Trophoblast cell (in vitro differentiated cells and primary cell): ENCODE measurements at regions not wholly inside any gene's neighbourhood (a gene's known extent, or its start where the extent isn't known, plus 50 kb on each side); places are given as distances from the start of the nearest gene placed in this dataset.

Experiments used
- DNase-seq, 2 donors: peaks; one replicate each; pipeline ENCODE4 v3.0.0-alpha.2; 2016
- H2AFZ ChIP-seq: 2 replicates; pipeline ENCODE4 v1.6.1; 2013; ENCODE audit warnings: low read length, moderate library complexity, mild to moderate bottlenecking; ENCODE audit not compliant: insufficient read depth, poor library complexity
- H2AK5ac ChIP-seq: 2 replicates; pipeline ENCODE4 v1.6.1; 2013; ENCODE audit warnings: mild to moderate bottlenecking, low read length
- H2BK120ac ChIP-seq: 2 replicates; pipeline ENCODE4 v1.6.1; 2013; ENCODE audit warnings: low read length, mild to moderate bottlenecking, moderate library complexity; ENCODE audit not compliant: insufficient read depth, poor library complexity
- H2BK12ac ChIP-seq: 2 replicates; pipeline ENCODE4 v1.6.1; 2013; ENCODE audit warnings: mild to moderate bottlenecking, low read length, moderate library complexity
- H2BK5ac ChIP-seq: 2 replicates; pipeline ENCODE4 v1.6.1; 2013; ENCODE audit warnings: low read length, low read depth, moderate library complexity, mild to moderate bottlenecking; ENCODE audit not compliant: poor library complexity
- H3K14ac ChIP-seq: 2 replicates; pipeline ENCODE4 v1.6.1; 2013; ENCODE audit warnings: mild to moderate bottlenecking, low read length
- H3K18ac ChIP-seq: 2 replicates; pipeline ENCODE4 v1.6.1; 2013; ENCODE audit warnings: mild to moderate bottlenecking, low read length
- H3K23ac ChIP-seq: 2 replicates; pipeline ENCODE4 v1.6.1; 2013; ENCODE audit warnings: low read length
- H3K27ac ChIP-seq: 2 replicates; pipeline ENCODE4 v1.5.1; 2013; ENCODE audit warnings: low read depth, mild to moderate bottlenecking, inconsistent platforms, low read length, moderate library complexity
- H3K27me3 ChIP-seq: 2 replicates; pipeline ENCODE4 v1.6.1; 2013; ENCODE audit warnings: inconsistent platforms, mild to moderate bottlenecking, low read length, moderate library complexity; ENCODE audit not compliant: insufficient read depth
- H3K36me3 ChIP-seq, 2 experiments: 1 replicate in 1 of 2; 2 replicates in 1 of 2; pipeline ENCODE4 v1.6.1; 2013; ENCODE audit warnings: low read length in 2 of 2, mild to moderate bottlenecking in 2 of 2, moderate library complexity in 1 of 2; ENCODE audit not compliant: insufficient read depth in 2 of 2, control insufficient read depth in 1 of 2
- H3K4ac ChIP-seq: 2 replicates; pipeline ENCODE4 v1.6.1; 2013; ENCODE audit warnings: low read depth, mild to moderate bottlenecking, low read length, moderate library complexity
- H3K4me1 ChIP-seq, 2 experiments: 1 replicate in 1 of 2; 2 replicates in 1 of 2; pipeline ENCODE4 v1.6.1; 2013; ENCODE audit warnings: low read length in 2 of 2, mild to moderate bottlenecking in 2 of 2, moderate library complexity in 1 of 2; ENCODE audit not compliant: insufficient read depth in 2 of 2, control insufficient read depth in 1 of 2
- H3K4me2 ChIP-seq: 2 replicates; pipeline ENCODE4 v1.6.1; 2013; ENCODE audit warnings: inconsistent platforms, mild to moderate bottlenecking, low read length, moderate library complexity
- H3K4me3 ChIP-seq: 2 replicates; pipeline ENCODE4 v1.5.1; 2013; ENCODE audit warnings: mild to moderate bottlenecking, low read depth, low read length, inconsistent platforms
- H3K79me1 ChIP-seq: one replicate; pipeline ENCODE4 v1.6.1; 2013; ENCODE audit warnings: low read length
- H3K79me2 ChIP-seq: 2 replicates; pipeline ENCODE4 v1.6.1; 2013; ENCODE audit warnings: low read length, mild to moderate bottlenecking; ENCODE audit not compliant: control insufficient read depth, insufficient read depth, poor library complexity
- H3K9ac ChIP-seq: 2 replicates; pipeline ENCODE4 v1.6.1; 2013; ENCODE audit warnings: mild to moderate bottlenecking, low read length
- H3K9me3 ChIP-seq: 2 replicates; pipeline ENCODE4 v1.6.1; 2013; ENCODE audit warnings: low read depth, mild to moderate bottlenecking, control low read depth, inconsistent platforms, low read length; ENCODE audit not compliant: insufficient read depth
- H4K12ac ChIP-seq: 2 replicates; pipeline ENCODE4 v1.6.1; 2013; ENCODE audit warnings: low read depth, mild to moderate bottlenecking, low read length, moderate library complexity
- H4K8ac ChIP-seq: 2 replicates; pipeline ENCODE4 v1.6.1; 2013; ENCODE audit warnings: low read depth, mild to moderate bottlenecking, low read length, moderate library complexity
- H4K91ac ChIP-seq: one replicate; pipeline ENCODE4 v1.6.1; 2013; ENCODE audit warnings: low read depth, mild to moderate bottlenecking, low read length, moderate library complexity
- WGBS: extraction: QIAGEN DNeasy Blood & Tissue Kit; methylation state at CpG from one replicate; pipeline ENCODE4 v1.1.7; 2013; ENCODE audit warnings: missing lambda C conversion rate; ENCODE audit not compliant: insufficient read length, insufficient coverage; ENCODE audit errors: extremely low coverage; 5-methylcytosine and 5-hydroxymethylcytosine counted together

DNA sequence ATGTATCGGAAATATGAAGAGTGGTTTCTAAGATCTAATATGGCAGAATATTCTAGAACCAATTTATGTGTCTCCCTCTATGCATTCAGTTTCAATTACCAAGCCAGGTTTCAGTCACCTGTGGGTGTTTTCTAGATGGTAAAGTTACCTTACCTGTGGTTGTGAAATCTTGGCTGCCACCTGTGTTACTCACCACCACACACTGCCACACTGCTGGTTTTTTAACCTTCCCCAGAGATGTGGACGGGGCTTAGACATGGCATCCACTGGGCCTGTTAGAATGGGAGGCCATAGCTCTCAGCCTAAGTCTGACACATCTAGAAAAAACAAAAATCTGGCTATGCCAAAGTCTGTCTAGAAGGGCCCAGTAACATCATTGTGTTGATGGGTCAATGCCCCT lies 896.5 kb upstream of the PABPC4L start:
- Histone ChIP-seq H4K91ac (no peak overlapping the region), H3K4me1 (no peaks in the 10 kb centered on the region), H3K23ac (no peak overlapping the region), H3K4me3 (no peak overlapping the region), H2BK120ac (no peak overlapping the region), H3K79me2 (no peaks in the 10 kb centered on the region), H3K27me3 (no peaks in the 10 kb centered on the region), H3K9me3 (no peaks in the 10 kb centered on the region), H2AK5ac (no peak overlapping the region), H3K4me2 (no peak overlapping the region), H2BK5ac (no peak overlapping the region), H4K12ac (no peak overlapping the region), H3K9ac (no peak overlapping the region), H3K27ac (no peak overlapping the region), H3K79me1 (no peaks in the 10 kb centered on the region), H4K8ac (no peak overlapping the region), H2AFZ (no peak overlapping the region), H3K14ac (no peak overlapping the region), H3K4ac (no peak overlapping the region), H3K18ac (no peak overlapping the region), H3K36me3 (no peaks in the 10 kb centered on the region), H2BK12ac (no peak overlapping the region)
- WGBS: no CpG with 5 or more reads among the region's 2 CpGs
- DNase-seq: peak; percentile 61 to 62

DNA sequence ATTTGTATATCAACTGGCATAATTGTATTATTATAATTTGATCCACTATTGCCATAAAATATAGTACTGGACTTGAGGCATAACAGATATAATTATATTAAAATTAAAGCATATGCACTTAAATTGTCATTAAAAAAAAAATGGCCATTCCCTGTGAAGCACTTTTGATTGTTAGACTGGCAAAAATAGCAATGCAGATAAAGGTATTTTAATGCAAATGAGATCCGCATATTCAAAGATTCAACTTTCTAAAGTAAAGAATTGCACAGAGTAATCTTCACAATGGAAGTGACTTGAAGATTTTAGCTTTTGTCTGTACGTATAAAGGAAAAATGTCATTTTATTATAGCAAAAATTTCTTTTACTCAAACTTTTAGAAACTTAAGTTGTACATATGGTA lies 871.8 kb upstream of the PABPC4L start:
- Histone ChIP-seq H3K9ac (no peak overlapping the region), H3K36me3 (no peaks in the 10 kb centered on the region), H3K27ac (no peak overlapping the region), H2BK120ac (no peak overlapping the region), H3K9me3 (no peaks in the 10 kb centered on the region), H3K79me1 (no peaks in the 10 kb centered on the region), H2AK5ac (no peak overlapping the region), H3K79me2 (no peaks in the 10 kb centered on the region), H3K23ac (no peak overlapping the region), H3K27me3 (no peaks in the 10 kb centered on the region), H2BK5ac (no peak overlapping the region), H3K4ac (no peak overlapping the region), H4K91ac (no peak overlapping the region), H3K18ac (no peak overlapping the region), H3K4me3 (no peak overlapping the region), H3K14ac (no peak overlapping the region), H2AFZ (no peak overlapping the region), H3K4me2 (no peak overlapping the region), H4K12ac (no peak overlapping the region), H2BK12ac (no peak overlapping the region), H3K4me1 (no peaks in the 10 kb centered on the region), H4K8ac (no peak overlapping the region)
- no CpG with 5 or more reads among the region's 2 CpGs for WGBS
- DNase-seq: no peak

DNA sequence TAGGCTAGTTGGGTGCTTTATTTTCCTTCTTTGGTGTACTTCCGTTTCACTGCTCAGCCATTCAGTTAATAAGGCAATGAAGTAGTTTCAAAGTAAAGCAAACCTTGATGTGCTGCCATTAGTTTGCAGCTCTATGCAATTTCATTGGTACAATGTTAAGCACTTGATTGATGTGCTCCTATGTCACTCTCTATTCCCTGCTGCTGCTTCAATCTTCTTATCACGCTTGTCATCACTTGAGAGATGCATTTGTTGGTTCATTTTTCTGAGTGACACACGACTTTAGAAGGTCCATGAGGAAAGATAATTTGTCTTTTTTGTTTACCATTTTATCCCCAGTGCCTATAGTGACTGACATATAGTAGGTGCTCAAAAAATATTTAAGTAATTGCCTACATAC lies 871.0 kb upstream of the PABPC4L start:
- Histone ChIP-seq H3K4me3 (no peak overlapping the region), H3K79me1 (no peaks in the 10 kb centered on the region), H3K4me1 (no peaks in the 10 kb centered on the region), H2AK5ac (no peak overlapping the region), H3K9me3 (no peaks in the 10 kb centered on the region), H3K23ac (no peak overlapping the region), H3K18ac (no peak overlapping the region), H2AFZ (no peak overlapping the region), H3K27ac (no peak overlapping the region), H3K79me2 (no peaks in the 10 kb centered on the region), H4K8ac (no peak overlapping the region), H3K27me3 (no peaks in the 10 kb centered on the region), H3K36me3 (no peaks in the 10 kb centered on the region), H2BK12ac (no peak overlapping the region), H3K4me2 (no peak overlapping the region), H2BK5ac (no peak overlapping the region), H4K91ac (no peak overlapping the region), H2BK120ac (no peak overlapping the region), H3K9ac (no peak overlapping the region), H3K14ac (no peak overlapping the region), H4K12ac (no peak overlapping the region), H3K4ac (no peak overlapping the region)
- no peak for DNase-seq
- no CpG with 5 or more reads among the region's 3 CpGs for WGBS

DNA sequence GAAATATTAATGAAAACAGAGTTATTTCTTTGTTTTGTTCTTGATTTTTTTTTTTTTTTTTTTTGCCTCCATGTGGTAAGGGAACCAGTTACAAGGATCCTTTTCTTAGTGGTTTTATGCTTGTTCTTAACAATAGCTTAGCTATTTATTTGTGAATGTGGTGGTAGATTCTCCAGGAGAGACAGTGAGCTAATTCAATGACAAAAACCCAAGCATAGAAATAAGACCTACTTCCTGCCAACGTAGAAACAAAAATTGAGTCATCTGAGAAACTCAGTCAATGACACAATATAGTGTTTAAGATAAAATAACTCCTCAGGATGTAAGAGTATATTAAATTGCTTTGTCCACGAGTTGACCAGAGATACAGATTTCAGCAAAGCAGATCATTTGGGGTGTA lies 863.8 kb upstream of the PABPC4L start:
- H2BK5ac ChIP-seq: no peak overlapping the region
- H4K91ac ChIP-seq: no peak overlapping the region
- H3K36me3 ChIP-seq: no peaks in the 10 kb centered on the region
- no peak overlapping the region for H4K12ac ChIP-seq
- H3K9me3 ChIP-seq: no peaks in the 10 kb centered on the region
- no peak overlapping the region for H3K9ac ChIP-seq
- no peak overlapping the region for H2BK12ac ChIP-seq
- no peak overlapping the region for H3K4ac ChIP-seq
- H2AFZ ChIP-seq: no peak overlapping the region
- H4K8ac ChIP-seq: no peak overlapping the region
- no peaks in the 10 kb centered on the region for H3K4me1 ChIP-seq
- H2AK5ac ChIP-seq: no peak overlapping the region
- DNase-seq: no peak
- H3K23ac ChIP-seq: no peak overlapping the region
- H2BK120ac ChIP-seq: no peak overlapping the region
- H3K14ac ChIP-seq: no peak overlapping the region
- no peak overlapping the region for H3K4me2 ChIP-seq
- H3K27me3 ChIP-seq: no peaks in the 10 kb centered on the region
- H3K79me1 ChIP-seq: no peaks in the 10 kb centered on the region
- H3K27ac ChIP-seq: no peak overlapping the region
- WGBS: no CpG with 5 or more reads among the region's 2 CpGs
- H3K79me2 ChIP-seq: no peaks in the 10 kb centered on the region
- H3K4me3 ChIP-seq: no peak overlapping the region
- H3K18ac ChIP-seq: no peak overlapping the region
